Activated T-cell treated with anti-CD3 and anti-CD28 coated beads for 48 hours (primary cell): ENCODE measurements at regions not wholly inside any gene's neighbourhood (a gene's known extent, or its start where the extent isn't known, plus 50 kb on each side); places are given as distances from the start of the nearest gene placed in this dataset.
"Not testable (repeated sequence)": the region's sequence is repeated elsewhere in the genome, so short reads cannot be mapped to it uniquely, and the experiment has no call there.

Source experiments
- DNase-seq: peaks from one replicate; pipeline ENCODE4 v3.0.0-alpha.2; 2020; ENCODE audit warnings: low read depth

DNA sequence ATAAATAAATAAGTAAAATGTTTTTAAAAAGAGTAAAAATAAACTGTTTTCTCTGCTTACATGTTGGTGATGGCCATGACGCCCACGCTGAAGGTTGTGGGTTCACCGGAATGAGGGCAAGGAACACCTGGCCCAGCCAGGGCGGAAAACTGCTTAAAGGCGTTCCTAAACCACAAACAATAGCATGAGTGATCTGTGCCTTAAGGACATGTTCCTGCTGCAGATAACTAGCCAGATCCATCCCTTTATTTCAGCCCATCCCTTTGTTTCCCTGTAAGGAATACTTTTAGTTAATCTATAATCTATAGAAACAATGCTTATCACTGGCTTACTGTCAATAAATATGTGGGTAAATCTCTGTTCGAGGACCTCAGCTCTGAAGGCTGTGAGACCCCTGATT, 63.3 kb upstream of the CEP78 start:
- not testable (repeated sequence) for DNase-seq

DNA sequence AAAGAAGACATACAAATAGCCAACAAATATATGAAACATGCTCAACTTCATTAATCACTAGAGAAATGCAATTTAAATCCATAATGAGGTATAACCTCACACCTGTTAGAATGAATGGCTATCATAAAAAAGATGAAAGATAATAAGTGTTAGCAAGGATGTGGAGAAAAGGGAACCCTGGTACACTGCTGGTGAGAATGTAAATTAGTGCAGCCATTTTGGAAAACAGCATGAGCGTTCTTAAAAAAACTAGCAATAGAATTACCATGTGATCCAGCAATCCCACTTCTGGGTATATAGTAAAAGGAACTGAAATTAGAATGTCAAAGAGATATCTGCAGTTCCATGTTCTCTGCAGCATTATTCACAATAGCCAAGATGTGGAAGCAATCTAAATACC, 64.2 kb upstream of the CEP78 start:
- DNase-seq: no peak

- DNase-seq: no peak
Measured at GRCh38 chr9:78169125-78169524, 66.8 kb upstream of the CEP78 start.

DNA sequence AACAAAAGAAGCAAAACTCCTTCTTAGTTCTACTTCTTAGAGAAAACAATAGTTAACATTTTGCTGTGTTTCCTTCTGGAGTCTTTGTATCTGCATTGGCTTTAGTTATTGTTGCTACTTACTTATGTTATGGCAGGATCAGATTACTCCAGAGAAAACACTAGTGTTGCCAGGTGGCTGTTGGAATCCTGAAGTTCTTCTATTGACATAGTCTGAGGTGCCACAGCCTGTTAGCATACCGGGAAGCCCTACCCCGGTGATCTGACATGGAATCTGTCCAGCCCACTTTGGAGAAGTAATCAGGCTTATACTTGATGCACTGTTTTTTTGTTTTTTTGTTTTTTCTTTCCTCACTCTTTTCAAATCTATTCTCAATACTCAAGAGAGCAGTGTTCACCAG, 68.5 kb upstream of the CEP78 start:
- DNase-seq: no peak

- no peak for DNase-seq
Measured at GRCh38 chr9:78163834-78164233, 72.0 kb upstream of the CEP78 start.

- DNase-seq: no peak
Measured at GRCh38 chr9:78158286-78158685, 77.6 kb upstream of the CEP78 start.

GRCh38 chr9:78150983-78151356, 84.9 kb upstream of the CEP78 start:
- DNase-seq: no peak

DNA sequence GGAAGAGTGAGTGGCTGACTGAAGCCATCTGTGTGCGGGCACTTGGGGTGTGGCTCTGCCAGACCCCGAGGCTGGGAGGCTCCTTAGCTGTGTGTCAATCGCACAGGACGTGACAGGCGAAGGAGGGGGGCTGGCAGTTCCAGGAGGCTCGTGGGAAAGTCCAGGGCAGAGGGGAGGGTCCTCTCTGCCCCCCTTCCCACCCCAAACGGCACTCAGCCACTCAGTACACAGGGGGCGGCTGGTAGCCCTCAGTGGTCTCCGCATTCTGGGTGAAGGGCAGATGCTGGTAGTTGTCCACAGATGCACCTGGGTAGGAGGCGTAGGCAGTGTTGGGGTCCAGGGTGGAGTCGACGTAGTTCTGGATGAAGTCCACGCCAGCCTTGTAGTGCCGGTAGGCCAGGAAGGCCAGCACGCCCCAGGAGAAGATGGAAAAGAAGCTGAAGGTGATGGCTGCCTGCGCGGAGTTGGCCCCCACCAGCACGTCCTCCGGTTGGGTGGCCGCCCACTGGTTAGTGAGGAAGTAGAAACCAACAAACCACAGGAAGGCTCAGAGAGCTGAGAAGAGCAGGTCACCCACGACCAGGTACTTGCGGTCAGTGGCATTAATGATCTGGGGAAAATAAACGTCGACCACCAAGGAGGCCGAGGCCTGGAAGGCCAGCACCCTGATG, 85.4 kb upstream of the CEP78 start:
- no peak for DNase-seq

DNA sequence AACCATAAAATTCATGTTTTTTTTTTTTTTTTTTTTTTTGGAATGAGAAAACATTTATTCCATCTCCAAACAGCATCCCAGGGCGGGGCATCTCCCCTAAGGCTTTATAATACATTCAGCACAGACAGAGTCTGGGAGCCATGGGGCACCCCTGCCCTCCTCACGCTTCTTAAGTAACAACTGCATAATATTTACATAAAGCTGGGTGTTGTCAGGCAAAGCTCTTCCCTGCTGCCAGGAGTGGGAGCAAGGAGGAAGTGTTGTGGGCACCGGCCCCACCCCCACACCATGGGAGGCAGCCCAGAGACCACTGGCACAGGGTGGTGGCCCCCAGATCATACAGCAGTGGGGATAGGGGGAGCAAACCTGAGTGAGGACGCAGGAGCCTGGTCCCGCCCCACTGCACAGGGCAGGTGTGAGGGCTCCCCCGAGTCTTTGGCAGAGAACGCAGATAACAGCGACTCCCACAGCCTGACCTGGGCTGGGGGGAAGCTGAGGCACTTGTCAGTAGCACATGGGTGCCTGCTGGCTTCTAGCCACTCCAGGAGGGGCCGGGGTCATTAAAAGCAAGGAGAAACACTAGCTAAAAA, 86.1 kb upstream of the CEP78 start:
- DNase-seq: no peak

DNA sequence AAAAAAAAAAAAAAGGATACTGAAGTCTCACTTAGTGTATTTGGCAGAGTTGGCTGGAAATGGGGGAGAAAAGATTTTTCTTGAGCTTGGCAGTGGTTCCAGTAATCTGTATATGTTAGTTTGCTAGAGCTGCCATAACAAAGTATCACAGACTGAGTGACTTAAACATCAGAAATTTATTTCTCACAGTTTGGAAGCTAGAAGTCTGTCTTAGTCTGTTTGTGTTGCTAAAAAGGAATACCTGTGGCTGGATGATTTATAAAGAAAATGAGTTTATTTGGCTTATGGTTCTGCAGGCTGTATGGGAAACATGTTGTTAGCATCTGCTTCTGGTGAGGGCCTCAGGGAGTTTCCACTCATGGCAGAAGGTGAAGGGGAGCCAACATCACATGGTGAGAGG, 89.6 kb upstream of the CEP78 start:
- no peak for DNase-seq

DNA sequence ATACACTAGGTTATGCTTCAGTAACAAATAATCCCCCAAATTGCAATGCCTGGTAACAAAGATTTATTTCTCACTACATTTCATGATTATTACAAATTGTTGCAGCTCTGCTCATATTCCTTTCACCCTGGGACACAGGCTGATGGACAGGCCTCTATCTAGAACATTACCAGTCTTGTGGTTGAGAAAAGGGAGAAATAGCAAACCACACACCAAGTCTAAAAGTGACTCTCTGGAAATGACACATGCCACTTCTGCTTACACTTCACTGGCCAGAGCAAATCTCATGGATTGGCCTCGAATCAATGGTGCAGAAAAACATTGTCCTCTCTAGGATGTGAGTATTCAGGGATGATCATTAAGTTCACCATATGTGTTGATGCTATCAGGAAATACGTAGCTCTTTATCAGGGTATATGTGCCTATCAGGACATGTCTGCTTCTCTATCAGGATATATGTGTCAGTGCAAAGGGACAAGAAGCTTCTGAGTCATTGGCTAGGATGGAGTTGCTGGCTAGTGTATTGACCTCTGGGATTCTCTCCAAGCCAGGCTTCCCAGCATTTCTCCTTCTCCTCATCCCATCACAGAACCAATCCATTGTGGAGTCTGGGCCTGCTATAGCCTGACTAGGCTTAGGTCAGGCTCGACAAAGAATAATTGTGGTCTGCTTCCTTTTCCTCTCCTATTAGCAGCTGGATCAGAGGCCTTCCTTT, 91.1 kb upstream of the CEP78 start:
- DNase-seq: no peak

DNA sequence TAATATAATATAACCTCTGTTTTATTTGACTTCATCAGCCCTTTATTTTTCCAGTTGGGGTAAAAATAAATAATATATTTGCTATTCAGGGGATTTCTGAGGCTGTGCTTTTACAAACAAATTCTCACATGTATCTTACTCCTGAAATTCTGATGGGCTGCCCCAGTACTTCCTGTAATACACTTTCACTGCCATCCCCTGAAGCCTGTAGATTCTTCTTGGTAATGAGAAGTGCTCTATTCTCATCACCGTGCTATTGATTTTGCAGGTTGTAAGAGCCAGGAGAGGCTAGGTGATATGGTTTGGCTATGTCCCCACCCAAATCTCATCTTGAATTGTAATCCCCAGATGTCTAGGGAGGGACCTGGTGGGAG, 91.9 kb upstream of the CEP78 start:
- DNase-seq: no peak

- no peak for DNase-seq
Measured at GRCh38 chr9:78143281-78144007, 92.4 kb upstream of the CEP78 start.

DNA sequence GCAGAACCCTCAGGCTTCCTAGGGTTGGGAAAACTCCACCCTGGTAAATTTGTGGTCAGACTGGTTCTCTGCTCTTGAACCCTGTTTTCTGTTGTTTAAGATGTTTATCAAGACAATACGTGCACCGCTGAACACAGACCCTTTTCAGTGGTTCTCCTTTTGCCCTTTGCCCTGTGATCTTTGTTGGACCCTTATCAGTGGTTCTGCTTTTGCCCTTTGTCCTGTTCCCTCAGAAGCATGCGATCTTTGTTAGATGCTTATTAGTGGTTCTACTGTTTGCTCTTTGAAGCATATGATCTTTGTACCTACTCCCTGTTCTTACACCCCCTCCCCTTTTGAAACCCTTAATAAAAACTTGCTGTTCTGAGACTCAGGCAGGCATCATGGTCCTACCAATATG, 93.6 kb upstream of the CEP78 start:
- not testable (repeated sequence) for DNase-seq

DNA sequence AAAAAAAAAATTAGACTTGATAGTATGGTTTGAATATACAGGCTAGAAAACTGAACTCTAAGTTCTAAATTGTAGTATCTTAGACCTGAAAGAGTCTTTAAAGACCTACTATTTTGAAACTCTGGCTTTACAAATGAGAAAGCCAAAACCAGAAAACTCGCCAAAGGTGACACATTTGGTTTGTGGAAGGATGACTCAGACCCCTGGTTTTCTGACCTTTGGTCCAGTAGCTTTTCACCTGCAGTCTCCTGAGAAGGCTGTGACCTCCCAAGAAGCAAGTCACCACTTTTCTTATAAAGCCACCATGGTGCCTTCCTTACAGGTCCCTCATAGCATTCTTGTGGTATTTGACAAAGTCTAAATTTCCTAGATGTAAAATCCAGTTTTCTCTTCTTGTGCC, 102.1 kb upstream of the CEP78 start:
- no peak for DNase-seq

GRCh38 chr9:78132701-78133058, 101.1 kb upstream of the GNAQ start:
- no peak for DNase-seq

DNA sequence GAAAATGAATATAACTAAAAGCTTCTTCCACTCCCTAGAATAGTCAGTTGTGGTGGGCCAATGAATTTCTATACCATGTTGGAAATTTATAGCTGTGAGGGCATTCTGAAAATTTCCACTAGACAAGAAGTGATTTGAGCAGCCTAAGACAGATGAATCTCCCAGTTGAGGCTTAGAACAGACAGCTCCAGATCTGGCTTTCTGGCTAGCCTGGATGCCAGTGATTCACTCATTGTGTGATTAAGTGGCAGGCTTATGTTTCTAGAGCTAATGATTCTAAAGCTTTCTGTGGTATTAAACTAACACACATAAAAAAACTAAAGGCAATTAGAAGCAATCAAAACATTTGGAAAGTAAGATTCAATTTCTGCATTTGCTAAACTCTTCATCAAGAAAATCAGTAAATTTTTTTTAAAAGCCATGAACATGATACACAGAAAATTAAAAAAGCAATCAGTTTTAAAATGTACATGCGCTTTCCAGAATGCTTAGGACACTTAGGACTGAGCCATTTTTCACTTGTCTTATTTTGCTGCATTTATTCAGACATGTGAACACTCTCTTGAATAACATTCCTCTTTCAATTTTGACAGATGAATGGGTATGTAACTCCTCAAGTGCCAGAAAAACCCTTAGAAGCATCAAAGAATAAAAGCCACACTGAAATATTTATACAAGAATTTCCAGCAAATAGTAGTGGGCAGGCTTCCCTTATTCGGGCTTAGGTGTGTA, 100.5 kb upstream of the GNAQ start:
- no peak for DNase-seq

GRCh38 chr9:78130853-78131252, 99.2 kb upstream of the GNAQ start:
- no peak for DNase-seq

DNA sequence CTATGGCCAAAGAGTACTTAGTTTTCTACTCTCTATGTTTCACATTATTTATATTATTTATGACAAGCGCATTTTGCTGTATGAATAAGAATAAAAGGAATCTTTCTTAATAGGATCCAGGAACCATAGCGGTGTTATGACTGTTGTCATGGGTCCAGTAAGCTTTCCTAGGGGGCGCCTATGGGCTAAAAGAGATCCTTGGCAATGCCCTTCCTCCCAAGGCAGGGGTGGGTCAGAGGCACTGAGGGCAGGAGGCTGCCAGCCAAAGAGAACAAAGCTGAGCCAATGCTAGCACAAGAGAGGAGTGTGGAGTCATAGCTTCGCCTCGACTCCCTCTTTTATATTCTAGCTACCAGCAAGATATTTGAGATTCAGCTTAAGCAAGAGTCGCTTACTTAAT, 98.4 kb upstream of the GNAQ start:
- DNase-seq: no peak

DNA sequence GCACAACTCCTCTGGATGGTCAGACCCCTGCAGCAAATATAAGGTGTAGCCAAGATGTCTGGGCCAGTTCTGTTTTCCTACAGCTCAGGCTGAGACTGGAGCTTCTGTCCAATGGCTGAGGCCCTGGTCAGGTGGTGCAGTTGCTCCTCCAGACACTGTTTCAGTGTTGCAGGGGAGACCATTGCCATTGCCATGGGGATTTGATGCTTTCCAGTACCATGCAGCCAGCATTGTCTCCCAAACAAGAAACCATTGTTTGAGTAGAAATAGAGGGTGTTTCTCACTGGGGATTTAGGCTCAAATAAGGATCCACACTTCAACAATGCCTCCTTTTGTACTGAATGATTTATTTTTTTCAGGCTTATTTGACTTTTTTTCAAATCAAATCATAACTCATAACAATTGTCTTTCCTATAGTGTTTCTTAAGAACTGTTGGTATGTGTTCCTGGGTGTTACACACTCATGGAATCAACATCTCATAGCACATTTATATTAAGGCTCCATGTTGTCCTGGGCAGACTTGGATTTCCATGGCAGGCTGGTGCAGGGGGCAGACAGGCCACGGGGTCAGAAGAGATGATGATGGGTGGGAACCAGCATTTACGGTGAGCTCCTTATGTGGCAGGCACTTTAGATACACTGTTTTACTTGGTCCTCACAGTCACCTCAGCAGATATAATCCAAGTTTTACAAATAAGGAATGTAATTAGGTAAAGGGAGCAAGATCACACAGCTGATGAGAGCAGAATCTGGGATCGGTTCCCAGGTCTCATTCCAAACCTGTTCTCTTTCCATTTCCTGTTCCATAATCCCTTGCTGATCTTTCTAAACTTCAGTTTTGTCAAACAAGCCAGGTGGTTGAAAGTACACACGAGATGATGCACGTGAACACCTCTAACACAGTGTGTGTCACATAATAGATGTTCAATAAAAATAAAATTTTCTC, 95.9 kb upstream of the GNAQ start:
- DNase-seq: no peak

- DNase-seq: no peak
Measured at GRCh38 chr9:78123808-78124207, 92.2 kb upstream of the GNAQ start.
